Astrocyte (in vitro differentiated cells and primary cell): ENCODE measurements at regions not wholly inside any gene's neighbourhood (a gene's known extent, or its start where the extent isn't known, plus 50 kb on each side); places are given as distances from the start of the nearest gene placed in this dataset.

Experiments
- CTCF ChIP-seq: IDR thresholded peaks from 2 replicates; pipeline ENCODE4 v1.5.1; 2011; ENCODE audit warnings: low read depth, mild to moderate bottlenecking, inconsistent platforms, low read length, moderate library complexity; ENCODE audit not compliant: insufficient read depth
- EZH2 ChIP-seq: IDR thresholded peaks from 2 replicates; pipeline ENCODE4 v1.6.1; 2012; ENCODE audit warnings: mild to moderate bottlenecking, low read length, inconsistent platforms; ENCODE audit not compliant: insufficient read depth

- TF ChIP-seq CTCF (no peak), EZH2 (no peak)
Observed at GRCh38 chr17:34116306-34116705, 138.8 kb upstream of the CCL2 start.
